ENCODE measurements at regions not wholly inside any gene's neighbourhood (a gene's known extent, or its start where the extent isn't known, plus 50 kb on each side); places are given as distances from the start of the nearest gene placed in this dataset.

DNA sequence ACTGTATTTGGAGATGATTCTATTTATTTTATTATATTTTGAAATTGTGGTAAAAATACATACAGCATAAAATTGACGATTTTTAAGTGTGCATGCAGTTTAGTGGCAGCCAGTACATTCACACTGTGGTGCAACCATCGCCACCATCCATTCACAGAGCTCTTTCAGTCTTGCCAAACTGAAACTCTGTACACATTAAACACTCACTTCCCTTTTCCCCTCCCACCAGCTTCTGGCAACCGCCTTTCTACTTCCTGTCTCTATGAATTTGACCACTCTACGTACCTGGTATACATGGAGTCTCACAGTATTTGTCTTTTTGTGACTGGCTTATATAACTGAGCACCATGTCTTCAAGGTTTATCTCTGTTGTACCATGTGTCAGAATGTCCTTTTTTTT is 303.3 kb upstream of the ATP10A start:
- no peaks in the 10 kb centered on the region for H3K36me3 Mint-ChIP-seq (ENCODE audit: insufficient read depth, unreplicated experiment)
- no peaks in the 10 kb centered on the region for H3K27me3 Mint-ChIP-seq (ENCODE audit: insufficient read depth, unreplicated experiment)
- H3K4me1 Mint-ChIP-seq (ENCODE audit: insufficient read depth, unreplicated experiment), result no peaks in the 10 kb centered on the region
- intact Hi-C loops (cut with micrococcal nuclease), result no loop called here
- TF ChIP-seq, protein P1, sequence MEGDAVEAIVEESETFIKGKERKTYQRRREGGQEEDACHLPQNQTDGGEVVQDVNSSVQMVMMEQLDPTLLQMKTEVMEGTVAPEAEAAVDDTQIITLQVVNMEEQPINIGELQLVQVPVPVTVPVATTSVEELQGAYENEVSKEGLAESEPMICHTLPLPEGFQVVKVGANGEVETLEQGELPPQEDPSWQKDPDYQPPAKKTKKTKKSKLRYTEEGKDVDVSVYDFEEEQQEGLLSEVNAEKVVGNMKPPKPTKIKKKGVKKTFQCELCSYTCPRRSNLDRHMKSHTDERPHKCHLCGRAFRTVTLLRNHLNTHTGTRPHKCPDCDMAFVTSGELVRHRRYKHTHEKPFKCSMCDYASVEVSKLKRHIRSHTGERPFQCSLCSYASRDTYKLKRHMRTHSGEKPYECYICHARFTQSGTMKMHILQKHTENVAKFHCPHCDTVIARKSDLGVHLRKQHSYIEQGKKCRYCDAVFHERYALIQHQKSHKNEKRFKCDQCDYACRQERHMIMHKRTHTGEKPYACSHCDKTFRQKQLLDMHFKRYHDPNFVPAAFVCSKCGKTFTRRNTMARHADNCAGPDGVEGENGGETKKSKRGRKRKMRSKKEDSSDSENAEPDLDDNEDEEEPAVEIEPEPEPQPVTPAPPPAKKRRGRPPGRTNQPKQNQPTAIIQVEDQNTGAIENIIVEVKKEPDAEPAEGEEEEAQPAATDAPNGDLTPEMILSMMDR (IDR thresholded peaks at IDR 0.05; ENCODE audit: unreplicated experiment), result no peak
- CTCF ChIA-PET, result no interaction called here
- POLR2A ChIA-PET, result no interaction called here
- no peak overlapping the region for H3K27ac Mint-ChIP-seq (ENCODE audit: low read depth, unreplicated experiment)
- no peak overlapping the region for H3K4me3 Mint-ChIP-seq (ENCODE audit: unreplicated experiment)
- peaks cover 38% of the 10 kb centered on the region for H3K9me3 Mint-ChIP-seq (ENCODE audit: unreplicated experiment)
- no TSS peak for BruUV-seq (replicated peaks)
- DNase-seq (ENCODE audit: unreplicated experiment), result no peak

DNA sequence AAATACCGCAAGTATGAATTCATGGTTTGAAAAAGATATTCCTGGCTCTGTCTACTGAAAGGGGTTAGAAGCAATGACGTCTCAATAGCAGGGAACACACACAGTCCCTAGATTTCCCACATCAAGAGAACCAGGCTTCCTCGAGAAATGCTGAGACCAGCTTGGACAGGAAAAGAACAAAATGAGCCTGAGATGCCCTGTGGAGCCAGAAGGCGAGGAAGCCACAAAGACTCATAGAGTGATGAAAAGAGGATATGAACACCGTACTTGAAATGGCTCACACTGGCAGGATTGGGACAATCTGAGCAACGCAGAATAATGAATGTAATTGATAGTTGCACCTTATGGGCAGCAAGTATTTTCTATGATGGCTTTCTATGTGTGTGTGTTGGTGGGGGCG is 302.4 kb upstream of the ATP10A start:
- H3K36me3 Mint-ChIP-seq (ENCODE audit: insufficient read depth, unreplicated experiment), result no peaks in the 10 kb centered on the region
- H3K27me3 Mint-ChIP-seq (ENCODE audit: insufficient read depth, unreplicated experiment), result no peaks in the 10 kb centered on the region
- intact Hi-C loops (cut with micrococcal nuclease), result no loop called here

DNA sequence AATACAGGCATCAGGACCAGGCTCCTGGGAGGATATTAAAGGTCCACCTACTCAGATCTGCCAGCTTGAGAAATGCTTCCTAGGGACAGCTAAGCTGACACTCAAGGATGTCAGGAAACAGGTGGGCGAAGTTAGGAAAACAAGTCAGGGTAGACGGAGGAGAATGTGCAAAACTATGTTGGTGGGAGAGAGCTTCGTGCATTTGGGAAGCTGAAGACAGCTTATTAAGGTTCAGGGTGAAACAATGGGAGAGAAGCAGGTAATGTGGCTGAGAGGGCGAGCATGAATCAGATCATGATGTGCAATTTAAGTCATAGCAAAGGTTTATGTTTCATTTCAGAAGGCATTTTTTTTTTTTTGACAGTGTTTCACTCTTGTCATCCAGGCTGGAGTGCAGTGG is 297.2 kb upstream of the ATP10A start:
- no peak for DNase-seq (ENCODE audit: unreplicated experiment)
- H3K4me3 Mint-ChIP-seq (ENCODE audit: unreplicated experiment), result no peak overlapping the region
- TF ChIP-seq, protein P1 (IDR thresholded peaks at IDR 0.05; ENCODE audit: unreplicated experiment), result no peak
- intact Hi-C loops (cut with micrococcal nuclease), result no loop called here
- BruUV-seq (replicated peaks), result no TSS peak
- no peaks in the 10 kb centered on the region for H3K27me3 Mint-ChIP-seq (ENCODE audit: insufficient read depth, unreplicated experiment)
- H3K4me1 Mint-ChIP-seq (ENCODE audit: insufficient read depth, unreplicated experiment), result no peaks in the 10 kb centered on the region
- POLR2A ChIA-PET, result no interaction called here
- peaks cover 47% of the 10 kb centered on the region for H3K9me3 Mint-ChIP-seq (ENCODE audit: unreplicated experiment)
- peaks cover 9% of the 10 kb centered on the region for H3K36me3 Mint-ChIP-seq (ENCODE audit: insufficient read depth, unreplicated experiment)
- H3K27ac Mint-ChIP-seq (ENCODE audit: low read depth, unreplicated experiment), result no peak overlapping the region
- CTCF ChIA-PET, result interaction anchor here (0.6 to 0.8 kb wide), 2 partner anchors 97 to 267 kb away, joined by 3 to 5 read pairs; no protein-coding TSS in a partner anchor

More for the DNA sequence above, 302.4 kb upstream of the ATP10A start:
- Mint-ChIP-seq H3K27ac (ENCODE audit: low read depth, unreplicated experiment) (no peak overlapping the region), H3K4me3 (ENCODE audit: unreplicated experiment) (no peak overlapping the region), H3K9me3 (ENCODE audit: unreplicated experiment) (peaks cover 38% of the 10 kb centered on the region), H3K4me1 (ENCODE audit: insufficient read depth, unreplicated experiment) (no peaks in the 10 kb centered on the region)
- no TSS peak for BruUV-seq (replicated peaks)
- TF ChIP-seq, protein P1 (IDR thresholded peaks at IDR 0.05; ENCODE audit: unreplicated experiment), result no peak
- POLR2A ChIA-PET, result no interaction called here
- no peak for DNase-seq (ENCODE audit: unreplicated experiment)
- CTCF ChIA-PET, result no interaction called here

DNA sequence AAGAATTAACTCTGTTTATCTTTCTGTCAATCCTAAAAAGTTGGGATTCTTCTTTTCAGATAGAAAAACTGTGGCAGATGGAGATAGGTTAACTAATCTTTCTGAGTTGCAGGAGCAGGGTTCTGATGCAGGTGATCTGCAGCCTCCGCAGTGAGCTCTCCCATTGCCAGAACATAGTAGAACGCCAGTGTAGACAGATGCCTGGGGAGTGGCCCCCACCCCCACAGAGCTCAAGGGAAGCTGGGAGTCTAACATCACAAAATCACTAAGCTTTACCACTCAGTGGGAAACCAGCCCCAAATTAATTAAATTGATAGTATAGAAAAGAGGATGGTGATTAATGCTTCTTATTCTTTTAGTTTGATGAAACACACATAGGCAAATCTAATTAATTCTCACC is 295.0 kb upstream of the ATP10A start:
- intact Hi-C loops (cut with micrococcal nuclease), result no loop called here
- no peak for DNase-seq (ENCODE audit: unreplicated experiment)
- no peaks in the 10 kb centered on the region for H3K4me1 Mint-ChIP-seq (ENCODE audit: insufficient read depth, unreplicated experiment)
- no TSS peak for BruUV-seq (replicated peaks)
- TF ChIP-seq, protein P1 (IDR thresholded peaks at IDR 0.05; ENCODE audit: unreplicated experiment), result no peak
- POLR2A ChIA-PET, result no interaction called here
- no peaks in the 10 kb centered on the region for H3K27me3 Mint-ChIP-seq (ENCODE audit: insufficient read depth, unreplicated experiment)
- H3K36me3 Mint-ChIP-seq (ENCODE audit: insufficient read depth, unreplicated experiment), result peaks cover 9% of the 10 kb centered on the region
- no peak overlapping the region for H3K27ac Mint-ChIP-seq (ENCODE audit: low read depth, unreplicated experiment)
- H3K4me3 Mint-ChIP-seq (ENCODE audit: unreplicated experiment), result no peak overlapping the region
- peaks cover 50% of the 10 kb centered on the region for H3K9me3 Mint-ChIP-seq (ENCODE audit: unreplicated experiment)
- CTCF ChIA-PET, result no interaction called here

Data from MCF 10A (cell line).